ENCODE measurements at regions not wholly inside any gene's neighbourhood (a gene's known extent, or its start where the extent isn't known, plus 50 kb on each side); places are given as distances from the start of the nearest gene placed in this dataset.

DNA sequence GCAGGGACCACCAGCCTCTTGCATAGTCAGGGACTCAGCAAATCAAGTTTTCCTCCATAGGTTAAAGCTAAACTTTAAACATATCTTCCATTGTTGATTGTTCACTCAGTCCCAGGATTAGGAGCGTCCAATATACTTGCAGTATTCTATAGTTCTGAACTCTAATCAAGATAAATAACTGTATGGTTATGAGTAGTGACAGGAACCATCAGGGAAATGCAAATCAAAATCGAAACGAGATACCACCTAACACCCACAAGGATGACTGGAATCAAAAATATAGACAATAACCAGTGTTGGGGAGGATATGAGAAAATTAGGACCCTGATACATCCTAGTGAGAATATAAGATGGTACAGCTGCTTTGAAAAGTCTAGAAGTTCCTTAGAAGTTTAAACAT lies 190.0 kb downstream of the ETS1 start:
- TF ChIP-seq FOXS1 (CRISPR knock-in tag; IDR thresholded peaks at IDR 0.05) (no peak), POLR2A (IDR thresholded peaks at IDR 0.05; ENCODE audit: low read length) (no peak), ESRRA (IDR thresholded peaks at IDR 0.05; ENCODE audit: borderline replicate concordance, low read length) (no peak), NFE2L2 (conservative IDR thresholded peaks at IDR 0.05; ENCODE audit: low read length) (no peak), CEBPB (IDR thresholded peaks at IDR 0.05) (no peak), RNF2 (IDR thresholded peaks at IDR 0.05; ENCODE audit: borderline replicate concordance, low read depth) (no peak)
- TF ChIP-seq, protein P1, sequence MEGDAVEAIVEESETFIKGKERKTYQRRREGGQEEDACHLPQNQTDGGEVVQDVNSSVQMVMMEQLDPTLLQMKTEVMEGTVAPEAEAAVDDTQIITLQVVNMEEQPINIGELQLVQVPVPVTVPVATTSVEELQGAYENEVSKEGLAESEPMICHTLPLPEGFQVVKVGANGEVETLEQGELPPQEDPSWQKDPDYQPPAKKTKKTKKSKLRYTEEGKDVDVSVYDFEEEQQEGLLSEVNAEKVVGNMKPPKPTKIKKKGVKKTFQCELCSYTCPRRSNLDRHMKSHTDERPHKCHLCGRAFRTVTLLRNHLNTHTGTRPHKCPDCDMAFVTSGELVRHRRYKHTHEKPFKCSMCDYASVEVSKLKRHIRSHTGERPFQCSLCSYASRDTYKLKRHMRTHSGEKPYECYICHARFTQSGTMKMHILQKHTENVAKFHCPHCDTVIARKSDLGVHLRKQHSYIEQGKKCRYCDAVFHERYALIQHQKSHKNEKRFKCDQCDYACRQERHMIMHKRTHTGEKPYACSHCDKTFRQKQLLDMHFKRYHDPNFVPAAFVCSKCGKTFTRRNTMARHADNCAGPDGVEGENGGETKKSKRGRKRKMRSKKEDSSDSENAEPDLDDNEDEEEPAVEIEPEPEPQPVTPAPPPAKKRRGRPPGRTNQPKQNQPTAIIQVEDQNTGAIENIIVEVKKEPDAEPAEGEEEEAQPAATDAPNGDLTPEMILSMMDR (IDR thresholded peaks at IDR 0.05) = no peak
